HL-60 (cell line): ENCODE measurements at regions not wholly inside any gene's neighbourhood (a gene's known extent, or its start where the extent isn't known, plus 50 kb on each side); places are given as distances from the start of the nearest gene placed in this dataset.

ENCODE experiments used
- DNase-seq, 2 experiments: peaks; one replicate each; pipeline ENCODE4 v3.0.0-alpha.2; 2010 to 2020; ENCODE audit warnings: low read depth in 1 of 2, low spot score in 1 of 2
- H3K27ac ChIP-seq: fragments of 250-450 bp; sonication (Bioruptor Pico); replicated peaks from 2 replicates; pipeline ENCODE4 v1.5.1; 2020; ENCODE audit warnings: mild to moderate bottlenecking, moderate library complexity
- H3K27me3 ChIP-seq: fragments of 250-450 bp; sonication (Bioruptor Pico); 2 replicates; pipeline ENCODE4 v1.5.1; 2021; ENCODE audit warnings: mild to moderate bottlenecking, moderate library complexity; ENCODE audit not compliant: insufficient read depth, poor library complexity, severe bottlenecking
- H3K4me3 ChIP-seq: replicated peaks from 2 replicates; pipeline ENCODE4 v1.5.1; 2011; ENCODE audit warnings: mild to moderate bottlenecking, control low read depth, low read length; ENCODE audit not compliant: insufficient read depth
- GABPA ChIP-seq: IDR thresholded peaks from 2 replicates; pipeline ENCODE4 v1.6.1; 2012; ENCODE audit warnings: low read depth
- POLR2AphosphoS5 ChIP-seq: IDR thresholded peaks from 2 replicates; pipeline ENCODE4 v1.6.1; 2012; ENCODE audit warnings: low read depth
- SPI1 ChIP-seq: IDR thresholded peaks from 2 replicates; pipeline ENCODE4 v1.6.1; 2012; ENCODE audit warnings: low read depth, mild to moderate bottlenecking, borderline replicate concordance
- TF ChIP-seq, protein P1 (sequence below): IDR thresholded peaks from 2 replicates; pipeline ENCODE4 v1.6.1; 2012; ENCODE audit warnings: low read depth; ENCODE audit not compliant: insufficient replicate concordance
- TF ChIP-seq, protein P2 (sequence below): IDR thresholded peaks from one replicate; pipeline ENCODE4 v1.5.1; 2011; ENCODE audit warnings: low read length, control low read depth, inconsistent platforms; ENCODE audit not compliant: insufficient read depth

DNA sequence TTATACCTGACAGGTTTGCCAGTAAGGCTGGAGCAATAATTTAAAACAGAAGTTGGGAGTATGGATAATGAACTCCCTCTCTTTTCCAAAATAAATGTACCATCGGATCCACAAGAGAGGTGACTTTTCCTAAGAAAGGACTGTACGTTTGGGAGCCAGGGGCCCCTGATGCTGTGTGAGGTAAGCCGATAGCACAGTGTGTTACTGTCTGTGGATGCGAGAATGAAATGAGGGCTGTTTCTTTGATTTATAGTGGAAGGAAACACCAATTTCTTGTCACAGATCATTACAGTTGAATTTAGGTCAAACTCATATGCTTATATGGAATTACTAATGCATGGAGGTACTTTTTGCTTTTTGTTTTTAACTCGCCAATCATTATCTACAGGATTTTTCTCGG lies 147.7 kb downstream of the ZNF664 start:
- TF ChIP-seq SPI1: no peak
- TF ChIP-seq, protein P1, sequence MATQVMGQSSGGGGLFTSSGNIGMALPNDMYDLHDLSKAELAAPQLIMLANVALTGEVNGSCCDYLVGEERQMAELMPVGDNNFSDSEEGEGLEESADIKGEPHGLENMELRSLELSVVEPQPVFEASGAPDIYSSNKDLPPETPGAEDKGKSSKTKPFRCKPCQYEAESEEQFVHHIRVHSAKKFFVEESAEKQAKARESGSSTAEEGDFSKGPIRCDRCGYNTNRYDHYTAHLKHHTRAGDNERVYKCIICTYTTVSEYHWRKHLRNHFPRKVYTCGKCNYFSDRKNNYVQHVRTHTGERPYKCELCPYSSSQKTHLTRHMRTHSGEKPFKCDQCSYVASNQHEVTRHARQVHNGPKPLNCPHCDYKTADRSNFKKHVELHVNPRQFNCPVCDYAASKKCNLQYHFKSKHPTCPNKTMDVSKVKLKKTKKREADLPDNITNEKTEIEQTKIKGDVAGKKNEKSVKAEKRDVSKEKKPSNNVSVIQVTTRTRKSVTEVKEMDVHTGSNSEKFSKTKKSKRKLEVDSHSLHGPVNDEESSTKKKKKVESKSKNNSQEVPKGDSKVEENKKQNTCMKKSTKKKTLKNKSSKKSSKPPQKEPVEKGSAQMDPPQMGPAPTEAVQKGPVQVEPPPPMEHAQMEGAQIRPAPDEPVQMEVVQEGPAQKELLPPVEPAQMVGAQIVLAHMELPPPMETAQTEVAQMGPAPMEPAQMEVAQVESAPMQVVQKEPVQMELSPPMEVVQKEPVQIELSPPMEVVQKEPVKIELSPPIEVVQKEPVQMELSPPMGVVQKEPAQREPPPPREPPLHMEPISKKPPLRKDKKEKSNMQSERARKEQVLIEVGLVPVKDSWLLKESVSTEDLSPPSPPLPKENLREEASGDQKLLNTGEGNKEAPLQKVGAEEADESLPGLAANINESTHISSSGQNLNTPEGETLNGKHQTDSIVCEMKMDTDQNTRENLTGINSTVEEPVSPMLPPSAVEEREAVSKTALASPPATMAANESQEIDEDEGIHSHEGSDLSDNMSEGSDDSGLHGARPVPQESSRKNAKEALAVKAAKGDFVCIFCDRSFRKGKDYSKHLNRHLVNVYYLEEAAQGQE: no peak
- TF ChIP-seq GABPA: no peak
- TF ChIP-seq, protein P2, sequence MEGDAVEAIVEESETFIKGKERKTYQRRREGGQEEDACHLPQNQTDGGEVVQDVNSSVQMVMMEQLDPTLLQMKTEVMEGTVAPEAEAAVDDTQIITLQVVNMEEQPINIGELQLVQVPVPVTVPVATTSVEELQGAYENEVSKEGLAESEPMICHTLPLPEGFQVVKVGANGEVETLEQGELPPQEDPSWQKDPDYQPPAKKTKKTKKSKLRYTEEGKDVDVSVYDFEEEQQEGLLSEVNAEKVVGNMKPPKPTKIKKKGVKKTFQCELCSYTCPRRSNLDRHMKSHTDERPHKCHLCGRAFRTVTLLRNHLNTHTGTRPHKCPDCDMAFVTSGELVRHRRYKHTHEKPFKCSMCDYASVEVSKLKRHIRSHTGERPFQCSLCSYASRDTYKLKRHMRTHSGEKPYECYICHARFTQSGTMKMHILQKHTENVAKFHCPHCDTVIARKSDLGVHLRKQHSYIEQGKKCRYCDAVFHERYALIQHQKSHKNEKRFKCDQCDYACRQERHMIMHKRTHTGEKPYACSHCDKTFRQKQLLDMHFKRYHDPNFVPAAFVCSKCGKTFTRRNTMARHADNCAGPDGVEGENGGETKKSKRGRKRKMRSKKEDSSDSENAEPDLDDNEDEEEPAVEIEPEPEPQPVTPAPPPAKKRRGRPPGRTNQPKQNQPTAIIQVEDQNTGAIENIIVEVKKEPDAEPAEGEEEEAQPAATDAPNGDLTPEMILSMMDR: no peak
- no peak for TF ChIP-seq POLR2AphosphoS5
- Histone ChIP-seq H3K27me3 (no peaks in the 10 kb centered on the region), H3K27ac (no peak overlapping the region), H3K4me3 (no peak overlapping the region)
- no peak for DNase-seq

DNA sequence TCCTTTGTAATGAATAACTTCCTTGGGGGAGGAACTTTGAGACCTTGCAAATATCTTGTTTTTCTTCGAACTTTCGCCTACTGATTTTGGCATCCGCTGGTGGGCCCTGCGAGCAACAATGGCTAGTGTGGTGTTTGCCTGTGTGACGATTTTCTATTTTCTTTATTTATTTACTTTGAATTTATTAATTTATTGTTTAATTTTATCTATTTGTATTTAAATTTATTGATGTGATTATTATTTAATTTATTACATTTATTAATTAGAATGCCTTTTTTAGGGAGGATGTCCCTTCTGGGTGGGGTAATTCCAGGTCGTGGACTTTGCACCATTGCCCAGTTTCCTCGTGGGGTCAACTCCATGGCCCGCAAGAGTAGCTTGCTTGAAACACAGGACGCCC lies 149.7 kb downstream of the ZNF664 start:
- TF ChIP-seq POLR2AphosphoS5 (no peak), SPI1 (no peak), GABPA (no peak)
- TF ChIP-seq, protein P2: no peak
- TF ChIP-seq, protein P1: no peak
- Histone ChIP-seq H3K27ac (no peak overlapping the region), H3K4me3 (no peak overlapping the region), H3K27me3 (no peaks in the 10 kb centered on the region)
- DNase-seq: no peak

DNA sequence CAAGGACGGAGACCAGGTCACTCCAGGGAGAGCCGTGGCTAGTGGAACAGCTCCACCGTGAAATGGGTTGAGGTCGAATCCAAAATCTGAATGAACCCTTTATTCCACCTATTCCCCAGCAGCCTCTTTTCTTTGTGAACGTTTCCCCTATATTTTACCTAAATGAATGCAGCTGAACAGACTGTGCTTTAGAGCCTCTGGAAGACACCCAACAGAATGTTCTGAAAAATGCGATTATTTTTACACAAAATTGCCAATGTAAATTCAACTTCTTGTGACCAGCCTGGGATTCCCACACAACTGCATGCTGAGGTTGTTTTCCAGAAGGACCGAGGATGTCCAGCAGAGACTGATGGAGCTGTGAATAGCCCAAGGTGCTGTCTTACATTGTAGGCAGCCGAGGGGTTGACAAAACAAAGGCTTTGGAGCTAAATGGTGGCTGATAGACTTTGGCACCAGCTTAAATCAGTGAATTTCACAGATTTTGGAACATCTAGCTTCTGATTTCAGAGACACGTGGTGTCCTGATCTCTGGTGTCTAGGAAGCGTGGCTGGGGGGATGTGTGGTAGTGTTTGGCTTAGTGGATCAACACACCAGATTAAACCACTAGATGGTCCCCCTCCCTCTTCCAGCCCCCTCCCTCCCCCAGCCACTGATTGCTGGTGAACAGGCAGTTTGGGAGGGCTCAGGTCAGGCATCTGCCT lies 150.4 kb downstream of the ZNF664 start:
- TF ChIP-seq, protein P2: no peak
- TF ChIP-seq GABPA (no peak), POLR2AphosphoS5 (no peak), SPI1 (no peak)
- TF ChIP-seq, protein P1: no peak
- Histone ChIP-seq H3K4me3 (no peak overlapping the region), H3K27me3 (no peaks in the 10 kb centered on the region), H3K27ac (no peak overlapping the region)
- no peak for DNase-seq
